ENCODE measurements at regions not wholly inside any gene's neighbourhood (a gene's known extent, or its start where the extent isn't known, plus 50 kb on each side); places are given as distances from the start of the nearest gene placed in this dataset.
"Not testable (repeated sequence)": the region's sequence is repeated elsewhere in the genome, so short reads cannot be mapped to it uniquely, and the experiment has no call there.

GRCh38 chr4:79248610-79249009 lies 77.3 kb downstream of the NAA11 start:
- no peaks in the 10 kb centered on the region for H3K4me1 ChIP-seq (ENCODE audit: insufficient read depth, low read length)
- no peak overlapping the region for H3K9ac ChIP-seq (ENCODE audit: low read depth, low read length)
- H4K20me1 ChIP-seq (ENCODE audit: insufficient read depth, low read length), result no peaks in the 10 kb centered on the region
- no peaks in the 10 kb centered on the region for H3K27me3 ChIP-seq (ENCODE audit: insufficient read depth, low read length, poor library complexity)
- no peak overlapping the region for H2AFZ ChIP-seq (ENCODE audit: low read depth, low read length)
- DNase-seq (no peak), ATAC-seq (ENCODE audit: insufficient read depth, low read depth) (no peak)
- H3K27ac ChIP-seq (ENCODE audit: low read length), result no peak overlapping the region
- no peaks in the 10 kb centered on the region for H3K36me3 ChIP-seq (ENCODE audit: insufficient read depth, low read length)
- no peaks in the 10 kb centered on the region for H3K79me2 ChIP-seq (ENCODE audit: insufficient read depth, low read length)
- peaks cover 5% of the 10 kb centered on the region for H3K9me3 ChIP-seq (ENCODE audit: insufficient read depth, low read length, severe bottlenecking)
- TF ChIP-seq CTCF (IDR thresholded peaks at IDR 0.05; ENCODE audit: borderline replicate concordance, extremely low read depth, low read length, poor library complexity, severe bottlenecking), result no peak
- TF ChIP-seq EZH2 (IDR thresholded peaks at IDR 0.05; ENCODE audit: borderline replicate concordance, low read depth, low read length, severe bottlenecking), result no peak
- no peak overlapping the region for H3K4me2 ChIP-seq (ENCODE audit: insufficient read depth, low read length)
- H3K4me3 ChIP-seq (ENCODE audit: low read depth in 1 of 2, low read length in 2 of 2), result no peak overlapping the region

- Histone ChIP-seq H3K27me3 (ENCODE audit: insufficient read depth, low read length, poor library complexity) (no peaks in the 10 kb centered on the region), H3K4me1 (ENCODE audit: insufficient read depth, low read length) (no peaks in the 10 kb centered on the region), H3K4me3 (ENCODE audit: low read depth in 1 of 2, low read length in 2 of 2) (no peak overlapping the region), H2AFZ (ENCODE audit: low read depth, low read length) (no peak overlapping the region), H3K27ac (ENCODE audit: low read length) (no peak overlapping the region), H3K79me2 (ENCODE audit: insufficient read depth, low read length) (no peaks in the 10 kb centered on the region), H4K20me1 (ENCODE audit: insufficient read depth, low read length) (no peaks in the 10 kb centered on the region), H3K9ac (ENCODE audit: low read depth, low read length) (no peak overlapping the region), H3K36me3 (ENCODE audit: insufficient read depth, low read length) (no peaks in the 10 kb centered on the region), H3K9me3 (ENCODE audit: insufficient read depth, low read length, severe bottlenecking) (peaks cover 5% of the 10 kb centered on the region), H3K4me2 (ENCODE audit: insufficient read depth, low read length) (no peak overlapping the region)
- TF ChIP-seq CTCF (IDR thresholded peaks at IDR 0.05; ENCODE audit: borderline replicate concordance, extremely low read depth, low read length, poor library complexity, severe bottlenecking), result no peak
- no peak for TF ChIP-seq EZH2 (IDR thresholded peaks at IDR 0.05; ENCODE audit: borderline replicate concordance, low read depth, low read length, severe bottlenecking)
- ATAC-seq (ENCODE audit: insufficient read depth, low read depth) (no peak), DNase-seq (no peak)
Observed at GRCh38 chr4:79247695-79248394, 78.0 kb downstream of the NAA11 start.

- not testable (repeated sequence) for DNase-seq; H3K79me2 ChIP-seq (ENCODE audit: insufficient read depth, low read length); H3K4me3 ChIP-seq (ENCODE audit: low read depth in 1 of 2, low read length in 2 of 2); H3K36me3 ChIP-seq (ENCODE audit: insufficient read depth, low read length); H3K27me3 ChIP-seq (ENCODE audit: insufficient read depth, low read length, poor library complexity); H4K20me1 ChIP-seq (ENCODE audit: insufficient read depth, low read length); H2AFZ ChIP-seq (ENCODE audit: low read depth, low read length); H3K27ac ChIP-seq (ENCODE audit: low read length); H3K4me1 ChIP-seq (ENCODE audit: insufficient read depth, low read length); H3K9me3 ChIP-seq (ENCODE audit: insufficient read depth, low read length, severe bottlenecking); H3K4me2 ChIP-seq (ENCODE audit: insufficient read depth, low read length); H3K9ac ChIP-seq (ENCODE audit: low read depth, low read length); ATAC-seq (ENCODE audit: insufficient read depth, low read depth)
Observed at GRCh38 chr4:79245200-79245940, 80.5 kb downstream of the NAA11 start.

- H4K20me1 ChIP-seq (ENCODE audit: insufficient read depth, low read length), result no peaks in the 10 kb centered on the region
- peak overlapping the region; percentile 30; the same call in 1 of the 2 replicates for H2AFZ ChIP-seq (ENCODE audit: low read depth, low read length)
- ATAC-seq (ENCODE audit: insufficient read depth, low read depth) (peak; percentile 54; the same call in 1 of the 3 replicates), DNase-seq (no peak)
- H3K36me3 ChIP-seq (ENCODE audit: insufficient read depth, low read length), result no peaks in the 10 kb centered on the region
- H3K9me3 ChIP-seq (ENCODE audit: insufficient read depth, low read length, severe bottlenecking), result peaks cover 5% of the 10 kb centered on the region
- H3K27ac ChIP-seq (ENCODE audit: low read length), result no peak overlapping the region
- no peaks in the 10 kb centered on the region for H3K27me3 ChIP-seq (ENCODE audit: insufficient read depth, low read length, poor library complexity)
- no peaks in the 10 kb centered on the region for H3K79me2 ChIP-seq (ENCODE audit: insufficient read depth, low read length)
- H3K4me3 ChIP-seq (ENCODE audit: low read depth in 1 of 2, low read length in 2 of 2), result no peak overlapping the region
- TF ChIP-seq EZH2 (IDR thresholded peaks at IDR 0.05; ENCODE audit: borderline replicate concordance, low read depth, low read length, severe bottlenecking) (no peak), CTCF (IDR thresholded peaks at IDR 0.05; ENCODE audit: borderline replicate concordance, extremely low read depth, low read length, poor library complexity, severe bottlenecking) (peak; percentile 55)
- no peak overlapping the region for H3K4me2 ChIP-seq (ENCODE audit: insufficient read depth, low read length)
- no peaks in the 10 kb centered on the region for H3K4me1 ChIP-seq (ENCODE audit: insufficient read depth, low read length)
- H3K9ac ChIP-seq (ENCODE audit: low read depth, low read length), result no peak overlapping the region
Observed at GRCh38 chr4:79241846-79242245, 84.0 kb downstream of the NAA11 start.

All from DND-41 (cell line).